ENCODE measurements at regions not wholly inside any gene's neighbourhood (a gene's known extent, or its start where the extent isn't known, plus 50 kb on each side); places are given as distances from the start of the nearest gene placed in this dataset.

DNA sequence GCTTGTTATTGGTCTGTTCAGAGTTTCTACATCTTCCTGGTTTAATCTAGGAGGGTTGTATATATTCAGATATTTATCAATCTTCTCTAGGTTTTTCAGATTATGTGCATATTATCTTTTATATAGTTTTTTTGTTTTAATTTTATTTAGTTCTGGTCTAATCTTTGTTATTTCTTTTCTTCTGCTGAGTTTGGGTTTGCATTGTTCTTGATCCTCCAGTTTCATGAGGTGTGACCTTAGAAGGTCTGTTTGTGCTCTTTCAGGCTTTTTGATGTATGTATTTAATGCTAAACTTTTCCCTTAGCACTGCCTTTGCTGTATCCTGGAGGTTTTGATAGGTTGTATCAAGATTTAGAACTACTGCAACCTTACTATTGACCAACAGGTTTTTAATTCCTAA, 117.7 kb downstream of the VPREB1 start:
- Histone ChIP-seq H2AFZ (ENCODE audit: low read length) (no peak overlapping the region), H4K20me1 (ENCODE audit: control insufficient read depth, extremely low read depth, insufficient read depth, low read length) (no peaks in the 10 kb centered on the region), H3K27ac (ENCODE audit: insufficient read depth, low read length) (no peak overlapping the region), H3K4me2 (ENCODE audit: extremely low read depth, insufficient read depth, low read length) (no peak overlapping the region), H3K9ac (ENCODE audit: insufficient read depth, low read length) (no peak overlapping the region), H3K9me3 (ENCODE audit: control insufficient read depth, insufficient read depth, low read depth, low read length) (no peaks in the 10 kb centered on the region), H3K27me3 (ENCODE audit: control insufficient read depth, insufficient read depth, low read length) (no peaks in the 10 kb centered on the region), H3K4me1 (ENCODE audit: control insufficient read depth, extremely low read depth, insufficient read depth, low read length) (no peaks in the 10 kb centered on the region), H3K36me3 (ENCODE audit: control insufficient read depth, insufficient read depth, low read length) (no peaks in the 10 kb centered on the region), H3K79me2 (ENCODE audit: control insufficient read depth, insufficient read depth, low read length) (no peaks in the 10 kb centered on the region), H3K4me3 (replicated peaks in 1 of 4; ENCODE audit: control extremely low read depth in 1 of 4, insufficient read depth in 1 of 4, low read depth in 3 of 4, low read length in 4 of 4) (no peak overlapping the region)
- TF ChIP-seq EZH2 (IDR thresholded peaks at IDR 0.05; ENCODE audit: low read length, missing control alignments) (no peak), CTCF (conservative IDR thresholded peaks at IDR 0.05 in 1 of 2, IDR thresholded peaks at IDR 0.05 in 1 of 2; ENCODE audit: low read depth in 1 of 2, low read length in 2 of 2) (no peak)
- no peak for DNase-seq (ENCODE audit: low read depth in 2 of 2)

DNA sequence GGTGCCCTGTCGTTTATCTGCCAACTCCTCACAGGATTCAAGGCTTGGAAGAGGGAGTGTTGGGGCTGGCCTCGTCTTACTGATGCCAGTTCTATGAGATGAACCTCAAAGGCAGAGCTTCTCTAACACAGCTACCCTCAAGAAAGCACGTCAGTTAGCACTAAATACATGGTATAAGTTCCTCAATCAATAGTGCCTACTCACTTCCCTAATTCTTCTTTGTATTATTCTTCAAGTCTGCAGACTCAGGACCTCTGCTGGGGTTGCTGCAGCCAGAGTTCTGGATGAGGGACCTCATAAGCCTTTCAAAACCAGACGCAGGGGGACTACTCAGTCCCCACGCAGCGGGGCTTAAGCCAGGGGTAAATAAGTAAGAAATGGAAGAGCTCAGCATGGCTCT, 118.3 kb downstream of the VPREB1 start:
- no peaks in the 10 kb centered on the region for H3K9me3 ChIP-seq (ENCODE audit: control insufficient read depth, insufficient read depth, low read depth, low read length)
- no peaks in the 10 kb centered on the region for H4K20me1 ChIP-seq (ENCODE audit: control insufficient read depth, extremely low read depth, insufficient read depth, low read length)
- no peaks in the 10 kb centered on the region for H3K79me2 ChIP-seq (ENCODE audit: control insufficient read depth, insufficient read depth, low read length)
- no peaks in the 10 kb centered on the region for H3K4me1 ChIP-seq (ENCODE audit: control insufficient read depth, extremely low read depth, insufficient read depth, low read length)
- H3K36me3 ChIP-seq (ENCODE audit: control insufficient read depth, insufficient read depth, low read length), result no peaks in the 10 kb centered on the region
- H3K4me3 ChIP-seq (replicated peaks in 1 of 4; ENCODE audit: control extremely low read depth in 1 of 4, insufficient read depth in 1 of 4, low read depth in 3 of 4, low read length in 4 of 4), result no peak overlapping the region
- H3K4me2 ChIP-seq (ENCODE audit: extremely low read depth, insufficient read depth, low read length), result no peak overlapping the region
- TF ChIP-seq CTCF (conservative IDR thresholded peaks at IDR 0.05 in 1 of 2, IDR thresholded peaks at IDR 0.05 in 1 of 2; ENCODE audit: low read depth in 1 of 2, low read length in 2 of 2), result no peak
- TF ChIP-seq EZH2 (IDR thresholded peaks at IDR 0.05; ENCODE audit: low read length, missing control alignments), result no peak
- DNase-seq (ENCODE audit: low read depth in 2 of 2), result no peak
- no peak overlapping the region for H3K27ac ChIP-seq (ENCODE audit: insufficient read depth, low read length)
- no peaks in the 10 kb centered on the region for H3K27me3 ChIP-seq (ENCODE audit: control insufficient read depth, insufficient read depth, low read length)
- H3K9ac ChIP-seq (ENCODE audit: insufficient read depth, low read length), result no peak overlapping the region
- no peak overlapping the region for H2AFZ ChIP-seq (ENCODE audit: low read length)

DNA sequence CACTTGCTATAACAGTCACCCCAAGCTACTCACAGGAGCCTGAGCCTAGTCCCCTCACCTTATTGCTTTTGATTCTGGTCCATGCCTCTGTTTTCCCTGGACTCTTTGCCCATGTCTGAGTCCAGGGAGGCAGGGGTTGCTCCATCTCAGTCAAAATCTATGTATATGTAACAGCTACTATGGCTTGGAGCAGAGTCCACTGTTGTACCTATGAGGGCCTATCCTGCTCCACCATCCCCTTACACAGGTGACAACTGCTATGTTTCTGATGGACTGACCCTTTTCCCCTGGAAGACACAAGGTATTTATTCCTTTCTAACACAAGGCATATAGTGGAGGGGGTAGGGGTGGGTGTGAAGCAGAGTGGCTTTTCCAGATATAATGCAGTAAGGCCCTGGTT, 119.6 kb downstream of the VPREB1 start:
- H3K27ac ChIP-seq (ENCODE audit: insufficient read depth, low read length), result no peak overlapping the region
- H3K27me3 ChIP-seq (ENCODE audit: control insufficient read depth, insufficient read depth, low read length), result no peaks in the 10 kb centered on the region
- H3K4me2 ChIP-seq (ENCODE audit: extremely low read depth, insufficient read depth, low read length), result no peak overlapping the region
- H3K36me3 ChIP-seq (ENCODE audit: control insufficient read depth, insufficient read depth, low read length), result no peaks in the 10 kb centered on the region
- H3K4me1 ChIP-seq (ENCODE audit: control insufficient read depth, extremely low read depth, insufficient read depth, low read length), result no peaks in the 10 kb centered on the region
- TF ChIP-seq CTCF (conservative IDR thresholded peaks at IDR 0.05 in 1 of 2, IDR thresholded peaks at IDR 0.05 in 1 of 2; ENCODE audit: low read depth in 1 of 2, low read length in 2 of 2) (no peak), EZH2 (IDR thresholded peaks at IDR 0.05; ENCODE audit: low read length, missing control alignments) (no peak)
- H2AFZ ChIP-seq (ENCODE audit: low read length), result no peak overlapping the region
- H3K4me3 ChIP-seq (replicated peaks in 1 of 4; ENCODE audit: control extremely low read depth in 1 of 4, insufficient read depth in 1 of 4, low read depth in 3 of 4, low read length in 4 of 4), result no peak overlapping the region
- no peaks in the 10 kb centered on the region for H3K9me3 ChIP-seq (ENCODE audit: control insufficient read depth, insufficient read depth, low read depth, low read length)
- no peaks in the 10 kb centered on the region for H4K20me1 ChIP-seq (ENCODE audit: control insufficient read depth, extremely low read depth, insufficient read depth, low read length)
- no peak for DNase-seq (ENCODE audit: low read depth in 2 of 2)
- H3K9ac ChIP-seq (ENCODE audit: insufficient read depth, low read length), result no peak overlapping the region
- H3K79me2 ChIP-seq (ENCODE audit: control insufficient read depth, insufficient read depth, low read length), result no peaks in the 10 kb centered on the region

Data from fibroblast of lung (primary cell).